Stimulated activated CD8-positive, alpha-beta memory T cell treated with anti-CD3 and anti-CD28 coated beads, Interleukin-15, amount 100 ng/mL, for 24 hours (primary cell): ENCODE measurements at regions not wholly inside any gene's neighbourhood (a gene's known extent, or its start where the extent isn't known, plus 50 kb on each side); places are given as distances from the start of the nearest gene placed in this dataset.
"Not testable (repeated sequence)": the region's sequence is repeated elsewhere in the genome, so short reads cannot be mapped to it uniquely, and the experiment has no call there.

Source experiments
- DNase-seq: peaks from one replicate; pipeline ENCODE4 v3.0.0-alpha.2; 2020; ENCODE audit warnings: low read depth

GRCh38 chr9:129317179-129318011 lies 139.3 kb upstream of the IER5L start:
- DNase-seq = no peak

DNA sequence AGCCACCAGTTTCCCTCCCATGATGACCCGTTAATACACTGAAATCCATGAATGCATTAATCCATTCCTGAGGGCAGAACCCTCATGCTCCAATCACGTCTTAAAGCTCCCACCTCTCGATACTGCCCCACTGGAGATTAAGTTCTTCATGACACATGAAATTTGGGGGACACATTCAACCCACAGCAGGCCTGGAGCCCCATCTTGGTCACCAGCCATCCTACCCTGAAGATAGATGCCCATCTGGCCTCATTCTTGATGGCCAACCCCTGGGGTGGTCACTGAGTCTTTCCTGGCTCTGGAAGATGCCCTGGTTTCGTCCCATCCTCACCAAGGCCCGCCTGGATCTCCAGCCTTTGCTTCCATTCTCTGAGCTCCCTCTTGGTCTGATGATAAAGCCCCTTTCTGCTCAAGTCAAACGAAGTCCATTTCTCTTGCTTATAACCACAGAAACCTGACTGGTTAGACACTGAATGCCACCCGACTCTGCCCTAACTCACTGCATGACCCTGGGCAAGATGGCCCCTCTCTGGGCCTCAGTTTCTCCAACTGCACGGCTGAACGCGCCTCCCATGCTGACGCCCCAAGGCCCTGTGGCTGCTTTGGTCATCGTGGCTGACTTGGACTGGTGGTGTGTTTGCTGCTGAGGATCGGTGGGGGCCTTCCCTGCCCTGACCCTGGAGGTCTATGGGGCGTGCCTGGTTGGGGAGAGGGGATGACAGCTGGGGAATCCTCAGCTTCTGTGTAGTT lies 138.4 kb upstream of the IER5L start:
- no peak for DNase-seq

- DNase-seq = no peak
Measured at GRCh38 chr9:129313331-129313955, 135.4 kb upstream of the IER5L start.

- DNase-seq = no peak
Measured at GRCh38 chr9:129312251-129313122, 134.4 kb upstream of the IER5L start.

DNA sequence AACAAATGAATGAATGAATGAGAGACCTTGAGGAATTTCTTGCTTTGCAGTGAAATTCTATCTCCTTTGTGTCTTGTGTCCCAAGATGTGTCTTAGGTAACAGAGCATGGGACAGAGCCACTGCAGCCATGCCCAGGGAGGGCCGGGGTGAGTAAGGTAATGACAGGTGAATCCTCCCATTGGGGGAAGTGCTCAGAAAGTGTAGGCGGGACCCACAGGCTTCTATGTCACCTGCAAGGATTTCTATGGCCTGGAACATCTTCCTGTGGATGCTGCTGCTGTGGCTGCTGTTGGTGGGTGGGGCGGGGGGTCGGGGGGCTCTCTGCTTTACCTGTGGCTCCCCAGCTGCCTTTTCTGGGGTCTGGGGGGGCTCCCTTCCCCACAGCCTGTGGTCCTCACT lies 133.6 kb upstream of the IER5L start:
- no peak for DNase-seq

- no peak for DNase-seq
Measured at GRCh38 chr9:129310666-129311350, 132.7 kb upstream of the IER5L start.

DNA sequence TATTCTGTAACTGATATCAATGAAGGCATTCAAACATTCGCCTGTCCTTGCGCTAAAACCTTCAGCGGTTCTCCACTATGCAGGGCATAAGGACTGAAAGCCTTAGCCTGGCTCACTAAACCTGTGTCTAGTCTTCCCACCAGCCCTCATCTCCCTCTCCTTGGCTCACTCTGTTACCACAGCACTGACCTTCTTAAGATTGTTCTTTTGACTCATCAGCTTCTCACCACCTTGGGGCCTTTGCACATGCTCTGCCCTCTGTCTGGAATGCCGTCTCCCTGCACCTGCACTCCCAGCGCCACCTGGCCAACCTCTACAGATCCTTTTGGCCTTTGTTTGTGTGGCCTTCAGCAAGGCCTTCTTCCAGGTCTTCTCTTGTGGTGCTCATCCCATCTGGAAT lies 131.8 kb upstream of the IER5L start:
- no peak for DNase-seq

DNA sequence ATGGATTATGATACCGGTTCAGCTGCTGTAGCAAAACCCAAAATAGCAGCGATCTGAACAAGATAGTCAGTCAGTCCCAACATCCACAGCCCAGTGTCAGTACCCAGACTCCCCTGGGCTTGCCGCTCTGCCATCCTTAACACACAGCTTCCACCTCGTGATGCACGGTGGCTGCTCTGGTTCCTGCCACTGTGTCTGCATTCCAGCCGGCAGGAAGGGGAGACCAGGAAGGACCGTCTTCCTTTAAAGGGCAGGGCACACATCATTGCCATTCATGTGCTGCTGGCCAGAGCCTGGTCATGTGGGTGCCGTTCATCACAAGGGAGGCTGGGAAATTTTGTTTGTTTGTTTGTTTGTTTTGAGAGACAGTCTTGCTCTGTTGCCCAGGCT lies 131.0 kb upstream of the IER5L start:
- DNase-seq = no peak

- no peak for DNase-seq
Measured at GRCh38 chr9:129307227-129307970, 129.3 kb upstream of the IER5L start.

GRCh38 chr9:129306318-129306973 lies 128.4 kb upstream of the IER5L start:
- no peak for DNase-seq

GRCh38 chr9:129305246-129305645 lies 127.2 kb upstream of the IER5L start:
- DNase-seq = no peak

- no peak for DNase-seq
Measured at GRCh38 chr9:129301941-129302340, 123.9 kb upstream of the IER5L start.

DNA sequence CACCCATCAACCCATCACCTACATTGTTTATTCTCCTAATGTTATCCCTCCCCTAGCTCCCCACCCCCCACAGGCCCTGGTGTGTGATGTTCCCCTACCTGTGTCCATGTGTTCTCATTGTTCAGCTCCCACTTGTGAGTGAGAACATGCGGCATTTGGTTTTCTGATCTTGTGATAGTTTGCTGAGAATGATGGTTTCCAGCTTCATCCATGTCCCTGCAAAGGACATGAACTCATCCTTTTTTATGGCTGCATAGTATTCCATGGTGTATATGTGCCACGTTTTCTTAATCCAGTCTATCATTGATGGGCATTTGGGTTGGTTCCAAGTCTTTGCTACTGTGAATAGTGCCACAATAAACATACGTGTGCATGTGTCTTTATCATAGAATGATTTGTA lies 118.1 kb upstream of the IER5L start:
- not testable (repeated sequence) for DNase-seq

DNA sequence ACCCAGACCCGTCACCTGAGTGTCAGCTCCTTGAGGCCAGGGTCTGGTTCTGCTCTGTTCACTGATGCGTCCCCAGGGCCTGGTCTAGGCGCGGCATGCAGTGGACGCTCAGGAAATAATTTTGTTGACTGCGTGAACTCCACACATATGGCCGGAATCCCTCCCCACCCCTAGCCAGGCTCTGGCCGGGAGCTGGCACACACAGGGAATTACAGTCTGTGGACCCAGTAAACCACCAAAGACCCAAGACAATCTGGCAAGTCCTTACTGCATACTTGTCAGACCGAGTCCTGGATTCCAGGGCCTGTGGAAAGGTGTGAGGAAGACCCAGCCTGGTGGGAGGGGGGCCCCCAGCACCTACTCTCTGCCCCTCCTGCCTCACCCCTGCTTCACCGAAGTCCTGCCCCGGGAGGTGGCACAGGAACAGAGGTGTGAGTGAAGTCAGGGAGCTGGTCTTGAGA lies 113.0 kb upstream of the IER5L start:
- no peak for DNase-seq

GRCh38 chr9:129290606-129291005 lies 112.5 kb upstream of the IER5L start:
- no peak for DNase-seq

DNA sequence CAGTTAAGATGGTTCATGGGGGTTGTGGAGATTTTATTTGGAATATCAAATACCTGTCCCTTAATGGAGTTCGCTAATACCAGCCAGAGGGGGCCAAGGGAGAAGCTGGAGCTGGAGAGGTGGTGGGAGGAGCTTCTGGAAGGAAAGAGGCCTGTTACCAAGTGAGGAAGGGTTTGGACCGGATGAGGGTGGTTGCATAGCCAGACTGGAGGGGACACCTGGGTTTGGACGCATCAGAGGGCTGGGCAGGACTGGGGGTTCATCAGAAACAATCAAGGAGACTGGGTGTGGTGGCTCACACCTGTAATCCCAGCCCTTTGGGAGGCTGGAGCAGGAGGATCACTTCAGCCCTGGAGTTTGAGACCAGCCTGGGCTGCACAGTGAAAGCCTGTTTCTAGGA lies 111.8 kb upstream of the IER5L start:
- no peak for DNase-seq

DNA sequence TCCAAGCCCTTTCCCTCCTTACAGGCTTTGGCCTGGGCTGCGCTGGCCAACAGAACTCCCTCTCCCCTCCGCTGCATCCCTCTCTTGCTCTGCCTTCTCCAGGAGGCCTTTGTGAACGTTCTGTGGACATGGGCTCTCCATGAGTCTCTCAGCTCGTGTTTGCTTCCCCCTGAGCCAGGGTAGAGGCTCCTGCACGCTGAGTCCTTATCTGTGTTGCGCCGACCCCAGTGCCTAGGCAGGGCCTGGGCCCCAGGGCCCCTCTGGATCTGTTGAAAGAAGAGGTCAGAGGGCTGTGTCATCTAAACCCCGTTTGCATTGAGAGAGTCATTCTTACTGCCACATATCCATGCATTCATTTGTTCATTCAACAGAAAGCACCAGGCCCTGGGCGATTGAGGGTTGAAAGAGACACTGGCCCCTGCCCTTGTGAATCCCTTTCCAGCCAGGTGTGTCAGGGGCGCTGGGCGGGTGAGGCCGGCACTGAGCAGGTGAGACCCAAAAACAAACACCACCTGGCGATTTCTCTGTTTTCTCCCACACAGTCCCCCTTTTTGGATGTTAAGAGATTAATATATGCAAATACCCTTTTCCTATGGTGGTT lies 111.2 kb upstream of the IER5L start:
- DNase-seq = no peak

DNA sequence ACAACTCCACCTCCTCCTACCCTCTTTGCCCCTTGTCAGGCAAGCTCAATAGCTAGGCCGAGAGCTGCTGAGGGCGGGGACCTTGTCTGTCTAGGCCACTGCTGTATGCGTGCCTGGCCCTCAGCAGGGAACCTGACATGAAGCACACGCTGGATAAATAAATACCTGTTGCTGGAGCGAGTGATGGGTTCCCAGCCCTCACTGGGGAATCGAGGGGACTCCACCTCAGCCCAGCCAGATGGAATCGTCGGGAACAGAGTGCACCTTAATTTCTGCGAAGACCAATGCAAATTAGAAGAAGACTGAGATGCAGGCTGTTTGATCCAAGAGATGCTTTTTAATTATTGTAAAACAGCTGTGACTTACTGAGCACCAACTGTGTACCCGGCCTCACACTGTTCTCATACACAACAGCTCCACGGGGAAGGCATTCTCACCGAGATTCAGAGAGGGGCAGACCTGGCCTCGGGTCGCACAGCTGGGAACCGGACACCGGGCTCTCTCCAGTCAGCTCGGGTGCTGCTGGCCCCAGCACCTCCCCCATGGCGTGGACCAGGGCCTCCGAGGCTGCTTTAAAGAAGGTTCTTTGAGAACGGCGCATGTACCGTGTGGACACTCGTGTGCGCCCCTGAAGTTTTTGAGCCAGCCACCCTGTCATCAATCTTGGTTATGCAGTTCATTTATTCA lies 109.7 kb upstream of the IER5L start:
- DNase-seq = no peak
